Fibroblast of villous mesenchyme (primary cell): ENCODE measurements at regions not wholly inside any gene's neighbourhood (a gene's known extent, or its start where the extent isn't known, plus 50 kb on each side); places are given as distances from the start of the nearest gene placed in this dataset.
A peak's percentile ranks its signal among the peaks of the same experiment; 100 is the strongest.

Experiments
- DNase-seq: peaks from one replicate; pipeline ENCODE4 v3.0.0-alpha.2; 2010; ENCODE audit warnings: low read depth
- H3K4me3 ChIP-seq: 2 replicates; pipeline ENCODE4 v1.5.1; 2011; ENCODE audit warnings: low read depth, mild to moderate bottlenecking, low read length
- TF ChIP-seq, protein P1 (sequence below): IDR thresholded peaks from 2 replicates; pipeline ENCODE4 v1.5.1; 2012; ENCODE audit warnings: low read depth, mild to moderate bottlenecking, low read length; ENCODE audit not compliant: insufficient read depth

DNA sequence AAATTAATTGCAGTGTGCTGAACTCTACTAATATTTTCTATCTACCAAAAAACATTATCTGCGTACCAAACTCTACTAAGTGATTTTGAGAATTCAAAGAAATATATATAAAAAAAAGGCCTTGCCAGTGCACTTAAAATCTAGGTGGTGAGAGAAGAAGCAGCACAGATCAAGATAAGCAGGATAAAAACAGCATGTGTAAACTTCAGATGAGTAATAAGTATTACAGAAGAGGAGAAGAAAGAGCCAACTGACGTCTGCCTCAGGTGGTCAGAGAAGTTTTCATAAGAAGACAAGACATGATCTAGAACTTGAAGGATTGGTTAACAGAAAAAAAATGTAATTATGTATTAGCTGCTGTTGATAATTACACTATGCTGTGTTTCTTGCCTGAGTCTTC is 166.4 kb downstream of the DUSP6 start:
- DNase-seq = peak; percentile 67
- TF ChIP-seq, protein P1, sequence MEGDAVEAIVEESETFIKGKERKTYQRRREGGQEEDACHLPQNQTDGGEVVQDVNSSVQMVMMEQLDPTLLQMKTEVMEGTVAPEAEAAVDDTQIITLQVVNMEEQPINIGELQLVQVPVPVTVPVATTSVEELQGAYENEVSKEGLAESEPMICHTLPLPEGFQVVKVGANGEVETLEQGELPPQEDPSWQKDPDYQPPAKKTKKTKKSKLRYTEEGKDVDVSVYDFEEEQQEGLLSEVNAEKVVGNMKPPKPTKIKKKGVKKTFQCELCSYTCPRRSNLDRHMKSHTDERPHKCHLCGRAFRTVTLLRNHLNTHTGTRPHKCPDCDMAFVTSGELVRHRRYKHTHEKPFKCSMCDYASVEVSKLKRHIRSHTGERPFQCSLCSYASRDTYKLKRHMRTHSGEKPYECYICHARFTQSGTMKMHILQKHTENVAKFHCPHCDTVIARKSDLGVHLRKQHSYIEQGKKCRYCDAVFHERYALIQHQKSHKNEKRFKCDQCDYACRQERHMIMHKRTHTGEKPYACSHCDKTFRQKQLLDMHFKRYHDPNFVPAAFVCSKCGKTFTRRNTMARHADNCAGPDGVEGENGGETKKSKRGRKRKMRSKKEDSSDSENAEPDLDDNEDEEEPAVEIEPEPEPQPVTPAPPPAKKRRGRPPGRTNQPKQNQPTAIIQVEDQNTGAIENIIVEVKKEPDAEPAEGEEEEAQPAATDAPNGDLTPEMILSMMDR = no peak

DNA sequence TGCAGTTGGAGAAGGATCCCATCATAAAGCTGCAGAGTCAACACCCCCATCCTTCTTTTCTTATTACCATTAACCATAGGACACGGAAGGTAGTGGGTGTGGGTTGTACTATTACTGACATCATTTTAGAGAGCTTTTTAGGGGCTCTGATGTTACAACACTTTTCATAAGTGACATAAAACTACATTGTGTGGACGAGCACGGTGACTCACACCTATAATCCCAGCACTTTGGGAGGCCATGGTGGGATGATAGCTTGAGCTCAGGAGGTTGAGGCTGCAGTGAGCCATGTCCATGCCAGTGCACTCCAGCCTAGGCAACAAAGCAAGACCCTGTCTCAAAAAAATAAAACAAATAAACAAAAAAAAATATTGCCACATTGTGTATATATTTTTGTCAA is 167.1 kb downstream of the DUSP6 start:
- DNase-seq = no peak
- TF ChIP-seq, protein P1 = no peak
- H3K4me3 ChIP-seq = no peak overlapping the region

More for the DNA sequence above, 166.4 kb downstream of the DUSP6 start:
- no peak overlapping the region for H3K4me3 ChIP-seq

DNA sequence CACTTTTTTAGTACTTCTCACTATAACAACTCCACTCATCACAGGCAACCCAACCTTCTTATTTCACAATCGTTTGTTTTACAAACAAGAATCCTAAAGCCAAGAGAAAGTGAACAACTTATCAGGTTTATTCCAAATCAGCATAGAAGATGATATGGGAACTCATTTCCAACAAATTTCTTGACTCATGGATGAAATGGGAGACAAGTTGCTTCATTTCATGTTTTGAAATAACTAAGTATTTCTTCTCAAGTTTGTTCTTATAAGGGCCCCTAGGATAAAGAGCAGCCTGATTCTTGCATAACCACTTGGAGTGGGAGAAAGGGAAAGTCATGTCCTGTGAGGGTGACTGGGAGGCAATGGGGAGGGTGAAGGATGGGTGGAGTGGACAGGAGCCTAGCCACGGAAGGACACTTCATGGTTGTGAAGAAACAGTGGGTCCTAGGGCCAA is 168.3 kb downstream of the DUSP6 start:
- no peak overlapping the region for H3K4me3 ChIP-seq
- DNase-seq = peak; percentile 93
- TF ChIP-seq, protein P1 = no peak

DNA sequence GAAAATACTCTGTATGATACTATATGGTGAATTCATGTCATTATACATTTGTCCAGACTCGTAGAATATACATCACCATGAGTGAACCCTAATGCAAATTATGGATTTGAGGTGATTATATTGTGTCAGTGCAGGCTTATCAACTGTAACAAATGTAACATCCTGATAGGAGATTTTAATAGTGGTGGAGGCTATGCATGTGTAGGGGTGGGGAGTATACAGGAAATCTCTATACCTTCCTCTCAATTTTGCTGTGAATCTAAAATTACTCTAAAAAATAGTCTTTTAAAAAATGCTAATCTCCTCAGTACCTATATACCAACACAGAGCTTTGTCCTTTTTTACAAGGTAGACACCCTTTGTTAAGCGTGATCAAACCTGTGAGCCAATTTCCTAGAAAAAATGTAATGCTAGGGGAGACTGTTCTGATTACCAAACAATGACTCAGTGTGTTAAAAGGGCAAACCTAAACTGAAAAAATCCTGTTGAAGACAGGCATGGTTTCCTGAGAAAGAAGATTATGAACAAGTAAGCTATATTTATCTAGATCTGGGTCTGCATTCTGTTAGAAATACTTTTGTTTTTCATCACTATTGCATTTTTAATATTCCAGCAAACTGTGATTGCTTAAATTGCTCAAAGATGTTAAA is 170.9 kb downstream of the DUSP6 start:
- DNase-seq = peak; percentile 85

DNA sequence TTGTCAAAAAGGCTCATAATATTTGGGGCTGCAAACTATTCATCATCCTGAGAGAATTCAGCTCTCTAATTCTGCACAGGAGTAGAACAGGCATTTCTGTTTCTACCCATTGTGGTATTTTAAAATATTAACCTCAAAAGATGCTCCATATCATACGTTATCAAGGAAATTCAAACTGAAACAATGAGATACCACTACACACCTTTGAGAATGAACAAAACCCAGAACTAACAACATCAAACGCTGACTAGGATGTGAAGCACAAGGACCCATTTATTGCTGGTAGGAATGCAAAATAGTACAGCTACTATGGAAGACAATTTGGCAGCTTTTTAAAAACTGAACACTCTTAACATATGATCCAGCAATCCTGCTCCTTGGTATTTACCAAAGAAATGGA is 171.8 kb downstream of the DUSP6 start:
- DNase-seq = no peak
- TF ChIP-seq, protein P1 = no peak
- H3K4me3 ChIP-seq = no peak overlapping the region

More for the DNA sequence above, 170.9 kb downstream of the DUSP6 start:
- TF ChIP-seq, protein P1 = no peak
- H3K4me3 ChIP-seq = no peak overlapping the region

DNA sequence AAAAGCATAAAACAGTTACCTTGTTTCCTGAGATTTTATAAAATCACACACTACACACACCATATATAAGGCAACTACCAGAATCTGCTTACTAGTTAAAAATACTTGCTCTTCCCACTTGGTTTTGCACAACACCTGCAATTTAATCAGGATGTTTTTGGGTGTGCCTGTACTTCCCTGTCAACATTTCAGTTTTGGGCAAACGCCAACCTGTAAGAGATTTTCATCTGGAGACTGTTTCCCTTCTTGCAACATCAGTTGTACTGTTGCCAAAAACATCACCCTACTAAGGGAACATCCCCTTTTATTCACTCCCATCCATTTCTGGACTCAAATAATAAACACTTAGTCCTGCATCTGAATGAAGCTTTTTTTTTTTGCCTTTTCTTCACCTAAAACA is 172.3 kb downstream of the DUSP6 start:
- TF ChIP-seq, protein P1 = no peak
- no peak overlapping the region for H3K4me3 ChIP-seq
- DNase-seq = peak; percentile 98

DNA sequence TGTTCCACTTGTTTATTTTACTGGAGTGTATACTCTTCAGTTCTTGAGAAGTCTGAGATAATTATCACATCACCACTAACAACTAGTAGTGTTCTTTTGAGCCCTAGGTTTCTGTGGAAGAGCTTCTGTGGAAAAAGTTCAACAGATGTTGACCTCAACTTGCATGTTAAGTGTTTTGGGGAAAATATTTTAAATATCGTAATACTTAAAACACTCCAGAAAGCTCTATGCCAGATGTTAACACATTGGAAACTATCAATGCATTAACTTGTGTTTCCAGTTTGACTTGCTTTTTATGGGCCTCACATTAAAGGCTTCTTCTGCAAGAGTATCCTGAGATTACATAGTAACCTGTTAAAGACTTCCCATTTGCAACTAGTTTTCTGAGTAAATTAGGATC is 173.1 kb downstream of the DUSP6 start:
- H3K4me3 ChIP-seq = no peak overlapping the region
- peak; percentile 89 for DNase-seq
- TF ChIP-seq, protein P1 = no peak
